IPS DF 19.7 (cell line): ENCODE measurements at regions not wholly inside any gene's neighbourhood (a gene's known extent, or its start where the extent isn't known, plus 50 kb on each side); places are given as distances from the start of the nearest gene placed in this dataset.
A peak's percentile ranks its signal among the peaks of the same experiment; 100 is the strongest.
"Not testable (repeated sequence)": the region's sequence is repeated elsewhere in the genome, so short reads cannot be mapped to it uniquely, and the experiment has no call there.

ENCODE experiments used
- DNase-seq: peaks from one replicate; pipeline ENCODE4 v3.0.0-alpha.2; 2013; ENCODE audit warnings: low read depth, low spot score

DNA sequence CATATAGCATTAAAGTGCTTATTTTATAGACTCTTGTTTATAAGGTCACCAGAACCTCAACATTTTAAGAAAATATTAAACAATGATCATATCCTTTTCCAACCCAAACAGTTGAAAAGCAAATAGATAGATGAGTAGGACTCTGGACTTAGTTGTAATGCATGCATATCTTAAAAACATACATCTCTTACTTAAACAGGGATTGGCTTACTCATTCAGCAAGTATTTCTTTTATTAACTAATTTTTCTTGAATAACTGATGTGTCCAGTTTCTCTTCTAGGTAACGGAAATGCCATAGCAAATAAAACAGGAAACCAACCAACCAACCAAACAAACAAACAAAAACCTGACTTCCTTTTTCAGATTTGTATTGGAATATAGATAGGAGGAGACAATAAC is 70.9 kb upstream of the NBPF4 start:
- DNase-seq = no peak

DNA sequence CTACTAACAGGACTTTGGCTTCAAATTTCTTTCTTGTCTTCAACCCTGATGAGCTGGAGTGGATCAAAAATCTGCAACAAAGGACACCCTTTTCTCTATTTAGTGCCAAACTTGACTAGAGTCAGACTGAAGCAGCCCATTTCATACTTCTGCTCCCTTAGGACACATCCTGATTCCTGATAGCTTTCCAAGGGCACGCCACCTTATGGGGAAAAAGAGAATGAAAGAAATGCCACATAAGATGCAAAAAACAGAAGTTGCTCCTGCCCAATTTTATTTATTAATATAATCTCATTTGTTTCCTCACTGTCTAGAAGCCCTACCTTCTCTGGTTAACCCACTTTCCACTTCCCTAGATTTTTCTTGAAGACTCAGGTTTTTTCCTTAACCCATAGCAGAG is 72.7 kb upstream of the NBPF4 start:
- no peak for DNase-seq

DNA sequence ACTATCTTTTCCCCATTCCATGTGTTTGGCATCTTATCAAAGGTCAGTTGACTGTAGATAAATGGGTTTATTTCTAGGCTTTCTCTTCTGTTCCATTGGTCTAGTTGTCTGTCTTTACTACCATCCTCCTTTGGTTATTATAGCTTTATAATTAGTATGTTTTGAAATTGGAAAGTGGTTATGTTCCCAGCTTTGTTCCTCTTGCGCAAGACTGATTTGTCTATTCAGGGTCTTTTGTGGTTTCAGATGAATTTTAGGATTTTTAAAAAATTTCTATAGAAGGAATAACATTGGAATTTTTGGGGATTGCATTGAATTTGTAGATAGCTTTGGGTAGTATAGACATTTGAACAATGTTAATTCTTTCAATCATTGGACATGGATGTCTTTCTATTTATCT is 77.0 kb upstream of the NBPF4 start:
- DNase-seq = no peak

DNA sequence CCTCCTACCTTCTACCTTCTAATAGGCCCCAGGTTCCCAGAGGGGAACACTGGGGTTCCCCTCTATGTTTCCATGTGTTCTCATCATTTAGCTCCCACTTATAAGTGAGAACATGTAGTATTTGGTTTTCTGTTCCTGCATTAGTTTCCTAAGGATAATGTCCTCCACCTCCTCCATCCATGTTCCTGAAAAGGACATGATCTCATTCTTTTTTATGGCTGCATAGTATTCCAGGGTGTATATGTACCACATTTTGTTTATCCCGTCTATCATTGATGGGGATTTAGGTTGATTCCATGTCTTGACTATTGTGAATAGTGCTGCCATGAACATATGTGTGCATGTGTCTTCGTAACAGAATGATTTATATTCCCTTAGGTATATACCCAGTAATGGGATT is 81.5 kb upstream of the NBPF4 start:
- DNase-seq = not testable (repeated sequence)

DNA sequence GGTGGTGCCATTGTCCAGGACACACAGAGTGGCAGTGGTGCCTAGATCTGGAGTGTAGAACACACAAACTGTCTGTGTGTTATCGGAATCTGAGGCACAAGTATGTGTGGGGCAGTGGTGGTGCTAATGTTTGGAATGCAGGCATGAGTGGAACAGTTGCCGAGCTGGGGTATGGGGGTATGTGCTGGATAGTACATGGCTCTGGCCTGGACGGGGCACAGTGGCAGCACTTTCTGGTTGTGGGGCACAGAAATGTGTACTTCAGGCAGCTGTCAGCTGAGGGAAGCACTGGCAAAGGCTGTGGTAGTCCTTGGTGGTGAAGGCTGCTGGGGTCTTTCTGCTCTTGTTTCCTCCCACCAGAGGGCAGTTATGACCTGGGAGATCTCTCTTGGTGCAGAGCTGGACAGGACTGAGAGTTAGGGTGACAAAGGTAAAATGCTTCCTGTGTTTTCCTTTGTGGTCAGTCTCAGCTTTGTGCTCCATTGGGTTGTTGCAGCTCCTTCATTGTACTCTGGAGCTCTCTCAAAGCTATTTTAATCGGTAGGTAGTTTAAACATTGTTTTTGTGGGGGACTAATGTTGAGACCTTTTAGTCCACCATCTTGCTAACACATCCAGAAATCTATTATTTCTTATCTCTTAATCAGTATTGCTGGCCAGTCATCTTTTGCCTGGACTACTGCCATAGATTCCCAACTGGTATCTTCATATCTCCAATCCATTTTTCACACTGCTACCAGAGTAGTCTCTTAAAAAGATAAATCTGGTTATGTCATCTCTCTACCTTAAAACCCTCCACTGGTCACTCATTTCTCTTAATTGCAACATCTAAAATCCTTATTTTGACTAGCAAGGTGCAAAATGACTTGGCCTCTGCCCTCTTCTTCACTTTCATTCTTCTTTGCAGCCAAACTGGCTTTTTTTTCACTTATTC is 83.9 kb upstream of the NBPF4 start:
- DNase-seq = peak; percentile 40

DNA sequence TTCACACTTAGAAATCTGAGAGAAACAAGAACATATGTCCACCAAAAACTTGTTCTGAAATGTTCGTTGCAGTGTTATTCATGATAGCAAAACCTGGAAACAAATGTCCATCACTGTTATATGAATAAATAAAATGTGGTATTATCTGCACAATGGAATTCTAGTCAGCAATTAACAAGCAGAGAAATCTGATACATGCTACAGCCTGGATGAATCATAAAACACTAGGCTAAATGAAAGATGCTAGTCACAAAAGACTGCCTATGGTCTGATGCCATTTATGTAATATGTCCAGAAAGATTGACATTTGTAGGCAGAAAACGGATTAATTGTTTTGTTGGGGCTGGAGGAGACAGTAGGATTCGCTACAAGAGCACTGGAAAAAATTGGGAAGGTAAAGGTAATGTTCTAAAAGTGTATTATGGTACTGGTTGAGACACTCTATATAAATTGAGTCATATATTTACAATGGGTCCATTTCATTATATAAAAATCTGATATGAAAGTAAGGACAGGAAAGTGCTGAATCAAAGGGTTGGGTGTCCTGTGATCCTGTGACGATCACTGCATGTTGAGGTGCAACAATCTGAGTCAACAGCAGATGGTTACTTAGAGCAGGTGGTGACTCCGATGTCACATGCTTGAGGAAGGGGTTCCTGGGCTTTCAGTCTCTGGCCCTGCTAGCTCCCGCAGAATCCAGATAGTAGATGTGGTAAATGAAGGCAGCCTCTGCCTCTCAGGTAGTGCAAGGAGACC is 102.1 kb upstream of the NBPF4 start:
- no peak for DNase-seq

DNA sequence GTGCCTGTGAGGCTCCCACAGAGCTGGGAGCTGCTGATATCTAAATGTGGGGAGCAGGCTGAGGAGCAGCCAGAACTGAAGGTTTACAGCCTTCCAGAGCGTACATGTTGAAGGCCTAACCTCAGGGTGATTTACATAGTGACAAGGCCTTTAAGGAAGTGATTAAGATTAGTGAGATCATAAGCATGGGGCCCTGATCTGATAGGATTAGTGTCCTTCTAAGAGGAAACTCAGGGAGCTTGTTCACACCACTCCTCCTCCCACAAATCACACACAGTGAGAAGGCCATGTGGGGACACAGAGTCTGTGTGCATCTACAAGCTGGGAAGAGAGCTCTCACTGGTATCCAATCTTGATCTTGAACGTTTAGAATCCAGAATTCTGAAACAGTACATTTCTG is 92.3 kb upstream of the NBPF6 start:
- DNase-seq = no peak

DNA sequence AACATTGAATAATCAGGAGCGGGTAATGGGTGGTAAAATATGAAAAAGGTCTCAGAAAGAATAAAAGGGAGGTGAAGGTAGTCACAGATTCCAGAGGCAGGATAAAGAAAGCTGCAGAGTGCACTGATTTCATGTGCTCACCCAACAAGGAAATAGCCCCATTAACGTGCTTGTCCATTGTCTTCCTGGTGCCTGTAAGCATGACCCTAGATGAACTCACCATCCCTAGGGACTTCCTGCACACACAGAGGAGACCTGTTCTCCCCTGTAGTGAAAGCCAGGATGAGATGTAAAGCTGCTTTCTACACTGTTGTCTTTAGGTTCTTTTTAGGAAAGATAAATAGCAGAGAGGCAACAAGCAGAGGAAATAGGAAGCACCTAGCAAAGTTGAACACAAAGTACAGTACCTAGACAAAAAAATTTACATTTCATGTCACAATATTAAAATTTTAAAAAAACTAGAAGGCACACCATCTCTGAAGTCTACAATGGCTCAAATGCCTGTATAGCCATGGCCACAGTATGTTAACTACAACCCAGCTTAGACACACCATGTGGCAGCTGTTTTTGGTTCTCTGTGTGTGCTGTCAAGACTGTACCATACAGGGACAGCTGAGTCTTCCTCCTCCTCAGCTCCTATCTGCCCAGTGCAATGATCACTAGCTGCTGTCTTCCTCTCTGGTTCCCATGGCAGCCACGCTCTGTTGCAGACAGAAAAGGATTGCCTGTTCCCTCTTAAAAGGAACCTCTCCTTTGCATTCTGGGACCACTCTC is 69.9 kb upstream of the NBPF6 start:
- DNase-seq = not testable (repeated sequence)
